ENCODE measurements at regions not wholly inside any gene's neighbourhood (a gene's known extent, or its start where the extent isn't known, plus 50 kb on each side); places are given as distances from the start of the nearest gene placed in this dataset.

- Histone ChIP-seq H3K36me3 (no peaks in the 10 kb centered on the region), H3K4me3 (no peak overlapping the region), H3K27me3 (ENCODE audit: low read depth) (no peaks in the 10 kb centered on the region), H3K4me1 (no peaks in the 10 kb centered on the region), H3K9me3 (replicated peaks) (peaks cover 36% of the 10 kb centered on the region), H3K27ac (replicated peaks) (no peak overlapping the region)
- intact Hi-C loops (cut with micrococcal nuclease) = no loop called here
- TF ChIP-seq CTCF (IDR thresholded peaks at IDR 0.05; ENCODE audit: borderline replicate concordance) = no peak
- DNase-seq = no peak
Measured at GRCh38 chr3:117358717-117359314, 649.2 kb downstream of the TUSC7 start.

GRCh38 chr3:117366574-117366973, 657.0 kb downstream of the TUSC7 start:
- H3K27ac ChIP-seq (replicated peaks) = no peak overlapping the region
- H3K27me3 ChIP-seq (ENCODE audit: low read depth) = no peaks in the 10 kb centered on the region
- intact Hi-C loops (cut with micrococcal nuclease) = no loop called here
- H3K4me3 ChIP-seq = no peak overlapping the region
- peaks cover 33% of the 10 kb centered on the region for H3K9me3 ChIP-seq (replicated peaks)
- H3K36me3 ChIP-seq = no peaks in the 10 kb centered on the region
- no peak for TF ChIP-seq CTCF (IDR thresholded peaks at IDR 0.05; ENCODE audit: borderline replicate concordance)
- no peaks in the 10 kb centered on the region for H3K4me1 ChIP-seq
- DNase-seq = no peak

- Histone ChIP-seq H3K9me3 (replicated peaks) (peaks cover 20% of the 10 kb centered on the region), H3K36me3 (no peaks in the 10 kb centered on the region), H3K4me1 (no peaks in the 10 kb centered on the region), H3K27ac (replicated peaks) (no peak overlapping the region), H3K4me3 (no peak overlapping the region), H3K27me3 (ENCODE audit: low read depth) (no peaks in the 10 kb centered on the region)
- no peak for DNase-seq
- intact Hi-C loops (cut with micrococcal nuclease) = no loop called here
- TF ChIP-seq CTCF (IDR thresholded peaks at IDR 0.05; ENCODE audit: borderline replicate concordance) = no peak
Measured at GRCh38 chr3:117367861-117368260, 658.3 kb downstream of the TUSC7 start.

- H3K27me3 ChIP-seq (ENCODE audit: low read depth) = no peaks in the 10 kb centered on the region
- no peak overlapping the region for H3K4me3 ChIP-seq
- no peaks in the 10 kb centered on the region for H3K36me3 ChIP-seq
- intact Hi-C loops (cut with micrococcal nuclease) = no loop called here
- no peak overlapping the region for H3K27ac ChIP-seq (replicated peaks)
- no peak for DNase-seq
- TF ChIP-seq CTCF (IDR thresholded peaks at IDR 0.05; ENCODE audit: borderline replicate concordance) = no peak
- peaks cover 8% of the 10 kb centered on the region for H3K9me3 ChIP-seq (replicated peaks)
- no peaks in the 10 kb centered on the region for H3K4me1 ChIP-seq
Measured at GRCh38 chr3:117380631-117381030, 671.1 kb downstream of the TUSC7 start.

GRCh38 chr3:117393119-117393518, 683.5 kb downstream of the TUSC7 start:
- peaks cover 3% of the 10 kb centered on the region for H3K27me3 ChIP-seq (ENCODE audit: low read depth)
- H3K4me3 ChIP-seq = no peak overlapping the region
- intact Hi-C loops (cut with micrococcal nuclease) = no loop called here

More at GRCh38 chr3:117393119-117393518, 683.5 kb downstream of the TUSC7 start:
- Histone ChIP-seq H3K36me3 (no peaks in the 10 kb centered on the region), H3K9me3 (replicated peaks) (no peaks in the 10 kb centered on the region), H3K27ac (replicated peaks) (no peak overlapping the region), H3K4me1 (no peaks in the 10 kb centered on the region)
- TF ChIP-seq CTCF (IDR thresholded peaks at IDR 0.05; ENCODE audit: borderline replicate concordance) = no peak
- no peak for DNase-seq
